ENCODE measurements at regions not wholly inside any gene's neighbourhood (a gene's known extent, or its start where the extent isn't known, plus 50 kb on each side); places are given as distances from the start of the nearest gene placed in this dataset.
"Not testable (repeated sequence)": the region's sequence is repeated elsewhere in the genome, so short reads cannot be mapped to it uniquely, and the experiment has no call there.

DNA sequence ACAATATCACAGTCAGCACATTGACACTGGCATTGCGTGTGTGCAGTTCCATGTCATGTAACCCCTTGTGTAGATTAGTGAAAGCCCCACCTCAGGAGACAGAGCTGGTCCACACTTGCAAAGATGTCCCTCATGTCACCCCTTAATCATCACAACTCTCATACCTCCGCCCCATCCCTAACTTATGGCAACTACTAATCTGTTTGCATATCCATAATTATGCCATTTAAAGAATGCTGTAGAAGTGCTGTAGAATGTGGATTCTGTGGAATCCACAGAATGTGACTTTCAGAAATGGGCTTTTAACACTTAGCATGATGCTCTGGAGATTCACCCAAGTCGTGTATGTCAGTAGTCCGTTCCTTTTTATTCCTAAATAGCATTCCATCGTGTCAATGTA is 102.8 kb upstream of the VSTM2A start:
- Histone ChIP-seq H2AFZ (ENCODE audit: low read length) (no peak overlapping the region), H3K4me2 (ENCODE audit: low read length) (no peak overlapping the region), H3K9ac (ENCODE audit: low read length) (no peak overlapping the region), H3K9me2 (ENCODE audit: low read depth, low read length) (0 out of 2 replicates have a peak, but pooled peaks cover 3% of the 10 kb centered on the region), H3K27ac (ENCODE audit: low read depth, low read length, poor library complexity, severe bottlenecking) (no peak overlapping the region), H3K4me3 (ENCODE audit: low read depth, low read length, poor library complexity, severe bottlenecking) (no peak overlapping the region), H3F3A (ENCODE audit: insufficient read depth, low read length) (no peaks in the 10 kb centered on the region), H3K36me3 (ENCODE audit: insufficient read depth, low read length) (no peaks in the 10 kb centered on the region), H3K79me2 (ENCODE audit: insufficient read depth, low read length) (no peaks in the 10 kb centered on the region), H4K20me1 (ENCODE audit: insufficient read depth, low read length) (no peaks in the 10 kb centered on the region), H3K4me1 (ENCODE audit: insufficient read depth, low read length, severe bottlenecking) (no peaks in the 10 kb centered on the region), H3K27me3 (ENCODE audit: insufficient read depth, low read length) (no peaks in the 10 kb centered on the region), H3K9me3 (ENCODE audit: low read length) (no peaks in the 10 kb centered on the region)
- no peak for TF ChIP-seq EZH2 (IDR thresholded peaks at IDR 0.05; ENCODE audit: borderline replicate concordance, low read length)
- TF ChIP-seq, protein P1, sequence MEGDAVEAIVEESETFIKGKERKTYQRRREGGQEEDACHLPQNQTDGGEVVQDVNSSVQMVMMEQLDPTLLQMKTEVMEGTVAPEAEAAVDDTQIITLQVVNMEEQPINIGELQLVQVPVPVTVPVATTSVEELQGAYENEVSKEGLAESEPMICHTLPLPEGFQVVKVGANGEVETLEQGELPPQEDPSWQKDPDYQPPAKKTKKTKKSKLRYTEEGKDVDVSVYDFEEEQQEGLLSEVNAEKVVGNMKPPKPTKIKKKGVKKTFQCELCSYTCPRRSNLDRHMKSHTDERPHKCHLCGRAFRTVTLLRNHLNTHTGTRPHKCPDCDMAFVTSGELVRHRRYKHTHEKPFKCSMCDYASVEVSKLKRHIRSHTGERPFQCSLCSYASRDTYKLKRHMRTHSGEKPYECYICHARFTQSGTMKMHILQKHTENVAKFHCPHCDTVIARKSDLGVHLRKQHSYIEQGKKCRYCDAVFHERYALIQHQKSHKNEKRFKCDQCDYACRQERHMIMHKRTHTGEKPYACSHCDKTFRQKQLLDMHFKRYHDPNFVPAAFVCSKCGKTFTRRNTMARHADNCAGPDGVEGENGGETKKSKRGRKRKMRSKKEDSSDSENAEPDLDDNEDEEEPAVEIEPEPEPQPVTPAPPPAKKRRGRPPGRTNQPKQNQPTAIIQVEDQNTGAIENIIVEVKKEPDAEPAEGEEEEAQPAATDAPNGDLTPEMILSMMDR (IDR thresholded peaks at IDR 0.05; ENCODE audit: low read length): no peak

DNA sequence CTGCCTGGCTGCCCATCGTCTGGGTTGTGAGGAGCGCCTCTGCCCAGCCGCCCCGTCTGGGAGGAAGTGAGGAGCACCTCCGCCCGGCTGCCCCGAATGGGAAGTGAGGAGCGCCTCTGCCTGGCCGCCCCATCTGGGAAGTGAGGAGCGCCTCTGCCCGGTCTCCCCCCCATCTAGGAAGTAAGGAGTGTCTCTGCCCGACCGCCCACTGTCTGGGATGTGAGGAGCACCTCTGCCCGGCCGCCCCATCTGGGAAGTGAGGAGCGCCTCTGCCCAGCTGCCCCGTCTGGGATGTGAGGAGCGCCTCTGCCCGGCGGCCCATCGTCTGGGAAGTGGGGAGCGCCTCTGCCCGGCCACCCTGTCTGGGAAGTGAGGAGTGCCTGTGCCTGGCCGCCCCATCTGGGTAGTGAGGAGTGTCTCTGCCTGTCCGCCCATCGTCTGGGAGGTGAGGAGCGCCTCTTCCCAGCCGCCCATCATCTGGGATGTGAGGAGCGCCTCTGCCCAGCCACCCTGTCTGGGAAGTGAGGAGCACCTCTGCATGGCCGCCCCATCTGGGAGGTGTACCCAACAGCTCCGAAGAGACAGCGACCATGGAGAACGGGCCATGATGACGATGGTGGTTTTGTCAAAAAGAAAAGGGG is 98.0 kb upstream of the VSTM2A start:
- not testable (repeated sequence) for H4K20me1 ChIP-seq (ENCODE audit: insufficient read depth, low read length); H3K4me2 ChIP-seq (ENCODE audit: low read length); H3K4me3 ChIP-seq (ENCODE audit: low read depth, low read length, poor library complexity, severe bottlenecking); H3K9ac ChIP-seq (ENCODE audit: low read length); H3K9me2 ChIP-seq (ENCODE audit: low read depth, low read length); H3K27ac ChIP-seq (ENCODE audit: low read depth, low read length, poor library complexity, severe bottlenecking); H3F3A ChIP-seq (ENCODE audit: insufficient read depth, low read length); H3K36me3 ChIP-seq (ENCODE audit: insufficient read depth, low read length); H2AFZ ChIP-seq (ENCODE audit: low read length); H3K4me1 ChIP-seq (ENCODE audit: insufficient read depth, low read length, severe bottlenecking); H3K9me3 ChIP-seq (ENCODE audit: low read length); H3K79me2 ChIP-seq (ENCODE audit: insufficient read depth, low read length); H3K27me3 ChIP-seq (ENCODE audit: insufficient read depth, low read length)

DNA sequence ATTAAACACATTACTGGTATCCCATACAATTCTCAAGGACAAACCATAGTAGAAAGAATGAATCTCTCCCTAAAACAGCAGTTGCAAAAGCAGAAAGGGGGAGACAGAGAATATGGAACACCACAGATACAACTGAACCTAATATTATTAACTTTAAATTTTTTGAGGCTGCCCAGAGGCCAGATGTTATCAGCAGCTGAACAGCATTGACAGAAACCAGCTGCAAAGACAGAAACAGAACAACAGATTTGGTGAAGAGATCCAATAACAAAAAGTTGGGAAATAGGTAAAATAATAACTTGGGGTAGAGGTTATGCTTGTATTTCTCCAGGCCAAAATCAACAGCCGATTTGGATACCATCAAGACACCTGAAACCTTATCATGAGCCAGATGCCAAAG is 89.0 kb upstream of the VSTM2A start:
- not testable (repeated sequence) for H3K79me2 ChIP-seq (ENCODE audit: insufficient read depth, low read length); H3K4me3 ChIP-seq (ENCODE audit: low read depth, low read length, poor library complexity, severe bottlenecking); H3K27me3 ChIP-seq (ENCODE audit: insufficient read depth, low read length); H3K36me3 ChIP-seq (ENCODE audit: insufficient read depth, low read length); H3K27ac ChIP-seq (ENCODE audit: low read depth, low read length, poor library complexity, severe bottlenecking); H3K4me2 ChIP-seq (ENCODE audit: low read length); H3K9me3 ChIP-seq (ENCODE audit: low read length); H2AFZ ChIP-seq (ENCODE audit: low read length); H4K20me1 ChIP-seq (ENCODE audit: insufficient read depth, low read length); H3K9ac ChIP-seq (ENCODE audit: low read length); H3K4me1 ChIP-seq (ENCODE audit: insufficient read depth, low read length, severe bottlenecking); H3K9me2 ChIP-seq (ENCODE audit: low read depth, low read length); H3F3A ChIP-seq (ENCODE audit: insufficient read depth, low read length)

DNA sequence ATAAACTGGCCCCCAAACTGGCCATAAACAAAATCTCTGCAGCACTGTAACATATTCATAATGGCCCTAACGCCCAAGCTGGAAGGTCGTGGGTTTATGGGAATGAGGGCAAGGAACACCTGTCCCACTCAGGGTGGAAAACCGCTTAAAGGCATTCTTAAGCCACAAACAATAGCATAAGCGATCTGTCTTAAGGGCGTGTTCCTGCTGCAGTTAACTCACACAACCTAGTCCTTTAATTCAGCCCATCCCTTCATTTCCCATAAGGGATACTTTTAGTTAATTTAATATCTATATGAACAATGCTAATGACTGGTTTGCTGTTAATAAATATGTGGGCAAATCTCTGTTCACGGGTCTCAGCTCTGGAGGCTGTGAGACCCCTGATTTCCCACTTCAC is 87.5 kb upstream of the VSTM2A start:
- H3K36me3 ChIP-seq (ENCODE audit: insufficient read depth, low read length); H3K4me1 ChIP-seq (ENCODE audit: insufficient read depth, low read length, severe bottlenecking); H3K79me2 ChIP-seq (ENCODE audit: insufficient read depth, low read length); H3K27me3 ChIP-seq (ENCODE audit: insufficient read depth, low read length); H4K20me1 ChIP-seq (ENCODE audit: insufficient read depth, low read length); H3K4me3 ChIP-seq (ENCODE audit: low read depth, low read length, poor library complexity, severe bottlenecking); H3K27ac ChIP-seq (ENCODE audit: low read depth, low read length, poor library complexity, severe bottlenecking); H3K9me3 ChIP-seq (ENCODE audit: low read length); H3K9ac ChIP-seq (ENCODE audit: low read length); H2AFZ ChIP-seq (ENCODE audit: low read length); H3K9me2 ChIP-seq (ENCODE audit: low read depth, low read length); H3F3A ChIP-seq (ENCODE audit: insufficient read depth, low read length); H3K4me2 ChIP-seq (ENCODE audit: low read length): not testable (repeated sequence)

DNA sequence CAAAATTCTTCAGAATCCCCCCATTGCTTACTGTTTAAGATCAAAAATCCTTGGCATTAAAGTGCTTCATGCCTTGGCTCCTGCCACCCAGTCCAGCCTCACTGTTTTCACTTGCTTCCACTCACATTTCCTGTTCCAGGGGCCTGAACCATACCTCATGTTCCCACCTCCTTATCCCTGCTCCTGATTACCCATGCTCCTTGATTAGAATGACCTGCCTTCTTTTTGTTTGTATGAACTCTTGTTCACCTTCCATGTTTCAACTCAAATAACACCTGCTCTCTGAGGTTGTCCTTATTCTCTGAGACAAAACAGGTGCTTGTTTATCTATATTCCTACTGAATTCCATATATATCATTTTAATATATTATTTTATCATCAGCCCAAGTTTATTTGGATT is 77.1 kb upstream of the VSTM2A start:
- no peaks in the 10 kb centered on the region for H3K9me2 ChIP-seq (ENCODE audit: low read depth, low read length)
- no peaks in the 10 kb centered on the region for H4K20me1 ChIP-seq (ENCODE audit: insufficient read depth, low read length)
- H3K4me3 ChIP-seq (ENCODE audit: low read depth, low read length, poor library complexity, severe bottlenecking): no peak overlapping the region
- no peaks in the 10 kb centered on the region for H3K9me3 ChIP-seq (ENCODE audit: low read length)
- H3K4me1 ChIP-seq (ENCODE audit: insufficient read depth, low read length, severe bottlenecking): no peaks in the 10 kb centered on the region
- H3K4me2 ChIP-seq (ENCODE audit: low read length): no peak overlapping the region
- H3K36me3 ChIP-seq (ENCODE audit: insufficient read depth, low read length): no peaks in the 10 kb centered on the region
- no peak overlapping the region for H3K9ac ChIP-seq (ENCODE audit: low read length)
- TF ChIP-seq EZH2 (IDR thresholded peaks at IDR 0.05; ENCODE audit: borderline replicate concordance, low read length): no peak
- TF ChIP-seq, protein P1 (IDR thresholded peaks at IDR 0.05; ENCODE audit: low read length): no peak
- H3K27me3 ChIP-seq (ENCODE audit: insufficient read depth, low read length): no peaks in the 10 kb centered on the region
- H3K79me2 ChIP-seq (ENCODE audit: insufficient read depth, low read length): no peaks in the 10 kb centered on the region
- H3F3A ChIP-seq (ENCODE audit: insufficient read depth, low read length): no peaks in the 10 kb centered on the region
- no peak overlapping the region for H3K27ac ChIP-seq (ENCODE audit: low read depth, low read length, poor library complexity, severe bottlenecking)
- H2AFZ ChIP-seq (ENCODE audit: low read length): no peak overlapping the region
